ENCODE measurements at regions not wholly inside any gene's neighbourhood (a gene's known extent, or its start where the extent isn't known, plus 50 kb on each side); places are given as distances from the start of the nearest gene placed in this dataset.
A peak's percentile ranks its signal among the peaks of the same experiment; 100 is the strongest.

DNA sequence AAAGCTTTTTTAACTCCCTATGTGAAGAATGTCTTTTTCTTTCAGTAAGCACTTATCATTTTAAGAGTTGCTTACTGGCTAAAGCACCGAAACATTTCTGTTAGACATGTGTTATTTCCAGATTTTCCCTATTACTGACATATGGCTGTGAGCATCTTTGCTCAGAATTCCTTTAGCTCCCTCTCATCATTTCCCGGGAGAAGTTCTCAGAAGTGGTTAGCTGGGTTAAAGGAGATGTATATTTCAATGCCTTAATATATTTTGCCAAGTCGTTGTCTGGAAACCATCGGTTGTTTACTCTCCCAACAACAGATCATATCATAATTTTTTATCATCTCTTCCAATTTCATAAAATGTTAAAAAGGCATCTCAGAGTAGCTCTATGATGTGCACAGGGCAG lies 396.5 kb downstream of the OCA2 start:
- DNase-seq = no peak

DNA sequence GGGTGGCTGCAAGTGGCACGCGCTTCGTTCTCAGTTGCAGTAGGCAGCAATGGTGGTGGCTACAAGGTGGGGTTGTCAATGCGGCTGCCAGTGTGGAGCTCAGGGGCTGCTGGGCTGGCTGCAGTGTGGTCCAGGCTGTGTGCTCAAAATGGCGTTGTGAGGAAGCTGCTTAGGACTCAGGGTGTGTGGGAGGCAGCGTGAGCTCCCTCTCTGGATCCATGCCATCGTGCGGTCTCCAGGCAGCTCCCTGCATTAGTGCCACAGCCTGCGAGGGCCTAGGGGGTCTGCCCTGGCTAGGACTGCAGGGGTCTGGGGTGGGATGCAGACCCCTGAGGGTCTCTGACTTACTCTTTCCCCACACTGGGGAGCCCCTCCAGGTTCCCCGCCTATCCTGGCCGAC lies 397.2 kb downstream of the OCA2 start:
- no peak for DNase-seq

DNA sequence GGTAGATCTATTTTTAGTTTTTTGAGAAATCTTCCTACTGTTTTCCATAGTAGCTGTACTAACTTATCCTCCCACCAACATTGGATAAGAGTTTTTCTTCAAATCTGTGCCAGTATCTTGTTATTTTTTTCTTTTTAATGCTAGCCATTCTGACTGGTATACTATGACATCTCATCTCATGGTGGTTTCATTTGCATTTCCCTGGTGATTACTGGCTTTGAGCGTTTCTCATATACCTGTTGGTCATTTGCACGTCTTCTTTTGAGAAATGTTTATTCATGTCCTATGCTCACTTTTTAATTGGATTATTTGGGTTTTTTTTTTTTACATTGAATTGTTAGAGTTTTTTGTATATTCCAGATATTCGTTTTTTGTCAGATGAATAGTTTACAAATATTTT lies 398.1 kb downstream of the OCA2 start:
- DNase-seq = no peak

DNA sequence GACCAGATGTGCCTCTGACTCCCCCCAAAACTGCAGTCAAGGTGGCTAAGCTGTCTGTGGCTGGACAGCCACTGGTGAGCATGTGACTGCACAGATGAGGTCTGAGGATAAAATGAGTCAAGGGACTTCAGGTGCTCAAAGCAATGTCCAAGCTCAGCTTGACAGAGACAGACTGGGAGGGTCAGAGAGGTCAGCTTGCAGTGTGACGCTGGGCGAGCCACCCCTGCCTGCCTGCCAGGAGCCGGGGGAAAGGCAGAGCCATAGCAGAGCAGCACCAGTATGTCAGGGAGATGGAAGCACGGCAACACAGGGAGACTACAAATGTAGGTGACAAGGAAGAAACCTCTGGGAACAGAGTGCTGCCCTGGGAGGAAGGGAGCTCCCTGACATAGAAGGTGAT lies 399.4 kb downstream of the OCA2 start:
- DNase-seq = no peak

DNA sequence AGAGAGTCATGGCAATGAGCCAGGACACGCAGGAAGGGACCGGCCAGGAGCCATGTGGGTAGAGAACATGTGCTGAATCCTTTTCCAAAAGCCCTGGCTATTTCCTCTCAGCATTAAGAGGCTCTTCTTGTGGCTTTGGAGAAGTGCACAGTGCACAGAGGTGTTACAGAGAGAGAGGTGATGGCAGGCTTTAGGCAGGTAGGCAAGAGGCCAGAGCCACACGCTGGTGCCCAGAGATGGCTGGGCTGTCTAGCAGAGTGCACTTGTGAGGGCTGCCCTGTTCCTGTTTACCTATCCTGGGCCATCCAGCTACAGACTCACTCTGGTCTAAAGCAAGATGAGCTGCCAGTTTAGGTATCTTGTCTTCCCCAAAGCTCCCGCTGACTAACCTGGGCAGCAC lies 402.6 kb downstream of the OCA2 start:
- no peak for DNase-seq

DNA sequence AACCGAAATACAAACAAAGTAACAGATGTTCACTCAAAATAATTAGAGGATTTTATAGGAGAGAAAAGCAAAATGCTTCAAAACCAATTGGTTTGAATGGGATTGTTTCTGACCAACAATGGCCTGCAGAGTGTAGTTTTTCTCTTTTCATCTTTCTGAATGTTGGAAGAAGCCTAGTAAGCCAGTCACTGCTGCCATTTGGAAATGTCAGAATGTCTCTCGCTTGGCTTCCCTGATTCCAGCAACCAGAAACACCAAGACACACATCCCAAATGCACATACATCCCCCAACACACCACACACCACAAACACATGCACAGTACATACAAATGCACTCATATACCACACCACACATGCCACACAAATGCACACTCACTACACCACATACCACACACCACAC lies 403.4 kb downstream of the OCA2 start:
- no peak for DNase-seq

DNA sequence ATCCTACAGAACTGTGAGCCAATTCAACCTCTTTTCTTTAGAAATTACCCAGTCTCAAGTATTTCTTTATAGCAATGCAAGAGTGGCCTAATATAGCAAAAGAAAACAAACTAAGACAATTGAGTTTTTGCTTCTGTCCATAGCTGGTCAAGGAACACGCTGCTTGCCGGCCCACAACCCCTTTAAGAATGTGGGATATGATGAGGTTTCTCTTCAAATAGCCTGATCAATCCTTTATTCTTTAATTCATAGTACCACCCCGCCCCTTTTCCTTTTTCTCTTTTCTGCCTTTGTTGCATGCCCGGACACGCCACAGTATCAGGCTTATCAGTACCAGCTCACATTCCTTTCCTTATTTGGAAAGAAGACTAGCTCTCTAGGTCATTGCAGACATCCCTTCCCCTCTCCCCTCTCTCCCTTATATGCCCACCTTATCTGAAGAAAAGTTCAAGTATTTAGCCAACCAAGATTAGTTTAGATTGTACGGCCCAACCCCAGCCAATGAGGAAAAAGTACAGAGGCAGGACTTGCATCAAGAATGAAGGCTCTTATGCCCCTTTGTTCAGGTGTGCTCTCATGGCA lies 404.5 kb downstream of the OCA2 start:
- DNase-seq = no peak

DNA sequence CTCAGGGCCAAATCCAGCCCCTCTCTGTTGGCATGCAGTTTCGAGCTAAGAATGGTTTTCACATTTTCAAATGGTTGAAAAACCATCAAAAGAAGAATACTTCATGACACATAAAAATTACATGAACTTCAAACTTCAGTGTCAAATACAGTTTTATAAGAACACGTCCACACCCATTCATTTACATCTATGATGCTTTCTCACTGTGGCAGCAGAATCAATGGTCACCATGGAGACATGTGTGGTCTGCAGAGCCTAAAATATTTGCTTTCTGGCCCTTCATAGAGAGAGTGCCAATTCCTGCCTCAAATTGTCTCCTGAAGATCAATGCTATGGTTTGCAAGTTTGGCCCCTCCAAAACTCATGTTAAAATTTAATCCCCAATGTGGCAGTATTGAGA lies 405.8 kb downstream of the OCA2 start:
- no peak for DNase-seq

DNA sequence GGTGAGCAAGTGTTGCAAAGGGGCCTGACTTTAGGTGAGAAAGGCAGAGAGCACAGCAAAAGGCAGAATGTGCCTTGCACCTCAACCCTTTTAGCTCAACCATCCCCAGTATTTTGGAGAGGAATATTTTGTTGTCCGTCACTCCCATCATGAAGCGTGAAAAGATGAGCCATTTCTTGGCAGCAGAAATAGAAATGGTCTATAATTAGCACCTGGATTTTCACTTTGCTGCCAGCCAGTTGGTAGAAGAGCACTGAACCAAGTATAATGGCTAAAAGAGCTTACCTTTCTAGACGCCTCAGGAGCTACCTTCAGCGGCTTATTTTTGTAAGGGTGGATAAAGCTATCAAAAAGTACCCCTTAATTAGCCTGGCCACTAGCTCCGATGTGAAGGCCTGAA lies 406.7 kb downstream of the OCA2 start:
- DNase-seq = no peak

DNA sequence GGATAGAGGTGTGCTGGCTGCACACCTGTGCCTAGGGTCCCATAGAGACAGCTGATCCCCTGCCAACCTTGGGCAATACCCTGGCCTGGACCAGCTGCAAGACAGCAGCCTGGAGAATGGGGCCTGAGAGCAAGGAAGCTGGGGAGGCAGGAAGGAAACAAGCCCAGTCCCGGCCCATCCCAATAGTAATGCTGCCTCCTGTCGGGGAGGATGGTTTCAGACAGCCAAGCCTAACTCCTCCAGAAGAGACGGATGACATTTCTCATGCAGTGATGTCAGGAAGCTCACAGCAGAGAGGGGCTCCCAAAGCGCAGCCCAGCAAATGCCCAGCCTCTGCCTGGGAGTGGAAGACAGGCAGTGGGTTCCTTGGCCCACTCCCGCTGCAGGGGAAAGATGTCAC lies 408.8 kb downstream of the OCA2 start:
- no peak for DNase-seq

DNA sequence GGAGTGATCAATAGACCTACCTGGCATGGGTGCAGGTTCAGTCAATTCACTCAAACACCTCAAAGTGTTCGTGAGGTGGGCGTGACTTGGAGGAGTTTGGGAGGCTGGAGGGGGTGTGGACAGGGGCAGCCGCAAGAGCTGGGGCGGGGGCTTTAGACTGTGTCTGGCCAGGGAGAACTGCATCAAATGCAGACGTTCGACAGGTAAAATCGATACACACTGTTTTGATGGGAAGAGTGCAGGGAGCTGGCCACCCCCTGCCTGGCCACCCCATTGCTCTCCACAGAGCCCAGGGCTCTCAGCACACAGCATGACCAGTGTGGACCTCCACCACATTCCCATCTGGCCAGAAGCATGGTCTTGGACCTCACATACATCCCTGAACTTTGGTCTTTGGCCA lies 412.1 kb downstream of the OCA2 start:
- DNase-seq = no peak

DNA sequence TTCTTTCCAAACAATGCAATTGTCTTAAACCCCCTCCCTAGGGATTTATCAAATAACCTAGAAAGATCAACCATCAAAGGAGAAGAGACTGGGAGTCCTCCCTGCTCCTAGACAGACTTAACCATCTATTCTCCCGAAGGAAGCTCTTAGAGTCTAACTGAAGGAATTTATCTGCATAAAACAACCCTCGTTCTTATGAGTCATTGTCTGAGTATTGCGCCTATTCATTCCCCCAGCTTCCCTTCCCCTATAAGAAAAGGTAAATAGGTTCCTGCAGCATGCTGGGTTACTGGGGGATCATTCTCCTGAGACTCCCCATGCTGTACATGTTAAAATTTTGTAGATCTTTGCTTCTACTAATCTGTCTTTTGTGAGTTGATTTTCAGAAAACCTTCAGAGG lies 412.7 kb downstream of the OCA2 start:
- DNase-seq = no peak

DNA sequence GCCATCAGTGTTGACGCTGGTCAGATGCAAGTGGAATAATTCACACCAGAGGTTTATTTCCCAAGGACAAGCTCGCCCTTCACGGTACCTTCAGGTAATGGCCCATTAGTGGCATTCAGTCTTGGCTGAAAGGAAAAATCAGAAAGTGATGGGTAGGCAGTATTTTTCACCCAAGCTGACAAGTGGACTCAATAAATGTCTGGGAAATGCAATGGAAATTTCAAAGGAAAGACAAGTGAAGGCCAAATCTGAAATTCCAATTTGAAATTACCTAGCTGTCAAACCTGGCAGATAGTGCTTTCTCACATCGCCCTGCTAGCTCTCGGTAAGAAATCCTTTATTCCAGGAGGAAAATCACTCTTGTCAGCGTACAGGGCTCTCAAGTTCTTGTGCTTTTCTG lies 413.5 kb downstream of the OCA2 start:
- no peak for DNase-seq

DNA sequence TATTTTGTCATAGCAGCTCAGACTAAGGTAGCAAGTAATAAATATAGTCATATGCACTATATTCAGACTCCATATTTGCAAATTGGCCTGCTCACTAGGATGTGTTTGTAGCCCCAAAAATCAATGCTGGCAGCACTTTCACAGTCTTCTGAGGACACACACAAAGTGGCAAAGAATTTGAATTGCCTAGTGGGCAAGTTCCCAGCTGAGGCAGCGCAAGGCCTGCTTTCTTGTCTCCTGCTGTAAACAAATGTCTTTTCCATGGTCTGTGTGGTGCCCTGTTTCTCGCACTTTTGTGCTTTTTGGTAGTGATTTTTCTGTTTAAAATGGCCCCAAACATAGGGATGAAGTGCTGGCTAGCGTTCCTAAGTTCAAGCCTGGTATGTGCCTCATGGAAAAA lies 416.0 kb downstream of the OCA2 start:
- DNase-seq = no peak

DNA sequence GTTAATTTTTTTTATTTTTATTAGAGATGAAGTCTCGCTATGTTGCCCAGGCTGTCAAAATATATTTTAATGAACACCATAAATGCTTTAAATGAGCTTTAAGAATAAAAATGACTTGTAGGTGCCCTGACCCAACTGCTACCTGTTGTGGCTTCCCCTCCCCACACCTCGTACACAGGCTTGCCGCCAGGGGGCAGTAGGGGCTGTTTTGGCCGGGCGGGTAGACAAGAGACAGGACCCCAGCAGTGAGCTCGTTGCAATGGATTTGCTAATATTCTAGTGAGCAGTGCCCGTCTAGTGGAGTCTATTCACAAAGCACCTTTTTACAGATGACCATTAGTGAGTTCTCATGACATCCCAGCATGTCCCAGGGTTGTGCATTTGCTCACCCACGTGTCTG lies 418.1 kb downstream of the OCA2 start:
- DNase-seq = peak; percentile 20

DNA sequence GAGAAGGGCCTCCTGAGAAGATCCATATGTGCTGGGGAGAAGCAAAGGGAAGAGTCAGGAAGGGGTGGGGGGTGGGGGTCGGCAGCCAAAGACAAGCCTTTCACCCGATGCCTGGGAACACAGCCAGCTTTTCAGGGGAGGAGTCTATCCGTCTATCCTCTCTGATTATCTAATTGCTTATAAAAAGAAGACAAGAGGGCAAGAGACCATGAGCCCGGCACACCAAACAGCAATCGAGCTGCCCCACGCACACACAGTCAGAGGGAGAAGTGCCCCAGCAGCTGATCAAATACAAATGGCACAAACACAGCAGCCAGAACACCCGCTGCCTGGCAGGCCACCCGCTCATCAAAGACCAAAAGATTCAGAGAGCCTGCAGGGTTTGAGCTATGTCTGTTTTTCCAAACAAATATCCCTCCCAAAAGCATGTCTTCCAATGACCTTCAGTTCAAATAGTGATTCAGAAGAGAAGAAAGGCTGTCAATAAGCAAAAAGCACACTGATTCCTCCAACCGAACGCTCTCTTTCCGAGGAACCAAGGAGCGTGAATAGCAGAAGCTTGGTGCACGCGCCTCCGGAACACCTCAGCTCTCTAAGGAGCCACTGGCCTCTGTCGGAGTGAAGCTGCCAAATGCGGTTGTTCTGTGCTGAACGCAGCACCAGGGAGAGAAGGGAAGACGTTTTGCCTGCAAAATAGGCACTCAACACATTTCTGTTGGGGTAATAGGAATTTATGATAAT lies 419.2 kb downstream of the OCA2 start:
- DNase-seq = no peak

DNA sequence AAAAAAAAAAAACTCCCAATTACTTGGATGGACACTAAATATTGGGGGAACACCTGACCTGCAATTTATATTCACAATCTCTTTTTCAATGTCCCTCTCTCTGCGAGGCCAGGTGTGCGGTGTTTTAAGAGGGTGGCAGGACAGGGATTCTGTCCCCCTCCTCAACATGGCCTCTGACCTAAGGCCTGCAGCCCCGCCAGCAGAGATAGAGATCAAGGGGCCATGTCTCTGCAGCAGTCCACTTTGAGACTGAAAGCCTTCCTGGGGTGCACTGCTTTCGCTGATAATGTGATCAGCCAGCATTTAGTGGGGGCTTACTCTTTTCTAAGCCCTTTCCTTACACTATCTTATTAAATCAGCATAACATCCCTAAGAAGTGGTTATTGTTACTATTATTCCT lies 419.9 kb downstream of the OCA2 start:
- DNase-seq = no peak

DNA sequence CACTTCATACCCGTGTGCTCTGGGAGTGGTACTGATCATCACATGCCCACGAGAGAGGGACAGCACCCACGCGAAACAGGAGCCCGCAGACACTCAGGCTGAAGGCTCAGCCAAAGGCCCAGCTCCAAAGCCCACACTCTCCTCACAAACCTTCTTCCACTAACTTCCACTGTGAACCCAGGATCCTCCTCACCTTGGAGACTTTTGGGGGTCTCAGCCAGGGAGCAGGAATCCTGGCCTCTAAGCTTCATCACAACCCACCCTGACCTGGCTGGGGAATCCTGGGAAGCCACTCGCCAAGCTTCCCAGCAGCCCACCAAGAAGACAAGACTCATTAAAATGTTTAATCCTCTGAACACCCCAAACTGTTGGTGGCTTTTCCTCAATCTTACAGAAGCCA lies 421.2 kb downstream of the OCA2 start:
- no peak for DNase-seq

DNA sequence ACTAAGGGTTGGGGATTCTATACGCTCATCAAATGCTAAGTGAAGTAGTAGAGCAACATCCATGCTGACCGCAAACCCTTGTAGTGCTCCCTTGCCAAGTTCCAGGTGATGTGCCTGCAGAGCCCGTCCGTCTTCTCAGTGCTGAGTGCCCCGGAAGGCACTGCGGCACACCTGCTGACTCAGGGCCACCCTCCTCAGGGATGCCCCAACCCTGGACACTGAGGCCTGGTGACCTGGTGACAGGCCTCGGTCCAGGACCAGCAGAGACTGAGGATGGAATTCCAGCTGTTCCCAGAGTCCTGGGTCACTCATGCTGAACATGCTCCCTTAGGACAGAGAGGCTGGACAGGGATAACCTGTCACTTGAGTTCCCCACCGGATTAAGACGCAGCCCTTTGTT lies 422.5 kb downstream of the OCA2 start:
- no peak for DNase-seq

DNA sequence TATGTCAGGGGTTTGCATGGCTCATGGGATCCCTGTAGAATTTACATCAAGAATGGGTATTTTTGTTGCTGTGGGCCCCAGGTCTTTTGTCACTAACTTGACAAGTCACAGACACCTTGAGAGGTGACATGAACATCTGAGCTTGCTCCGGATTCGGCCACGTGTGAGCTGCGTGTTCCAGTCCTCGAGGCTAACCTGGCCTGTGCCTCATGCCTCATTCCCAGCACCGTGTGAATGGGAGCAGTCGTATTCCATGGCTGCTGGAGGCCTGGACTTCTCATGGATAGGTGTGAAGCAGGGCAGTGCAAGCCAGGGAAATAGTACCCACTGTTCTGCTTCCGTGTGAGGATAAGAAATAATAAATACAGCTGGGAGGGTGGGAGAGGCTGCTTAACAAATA lies 423.5 kb downstream of the OCA2 start:
- no peak for DNase-seq

DNA sequence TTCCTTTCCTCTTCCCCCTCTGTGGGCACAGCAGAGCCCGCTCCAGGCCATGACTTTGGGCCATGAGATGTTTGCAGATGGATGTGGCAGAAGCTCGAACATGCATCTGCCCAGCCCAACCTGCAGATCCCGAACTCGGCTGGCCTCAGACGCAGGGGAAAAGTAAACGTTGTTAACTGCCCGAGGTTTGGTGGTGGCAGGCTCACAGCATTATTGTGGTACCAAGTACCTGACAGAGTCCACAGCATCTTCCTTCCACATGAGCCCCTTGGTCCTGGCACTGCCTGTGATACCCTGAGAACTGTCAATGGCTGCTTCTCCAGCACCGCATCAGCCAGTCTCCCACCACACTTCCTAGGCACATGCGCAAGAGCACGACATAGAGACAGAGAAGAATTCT lies 424.3 kb downstream of the OCA2 start:
- no peak for DNase-seq

DNA sequence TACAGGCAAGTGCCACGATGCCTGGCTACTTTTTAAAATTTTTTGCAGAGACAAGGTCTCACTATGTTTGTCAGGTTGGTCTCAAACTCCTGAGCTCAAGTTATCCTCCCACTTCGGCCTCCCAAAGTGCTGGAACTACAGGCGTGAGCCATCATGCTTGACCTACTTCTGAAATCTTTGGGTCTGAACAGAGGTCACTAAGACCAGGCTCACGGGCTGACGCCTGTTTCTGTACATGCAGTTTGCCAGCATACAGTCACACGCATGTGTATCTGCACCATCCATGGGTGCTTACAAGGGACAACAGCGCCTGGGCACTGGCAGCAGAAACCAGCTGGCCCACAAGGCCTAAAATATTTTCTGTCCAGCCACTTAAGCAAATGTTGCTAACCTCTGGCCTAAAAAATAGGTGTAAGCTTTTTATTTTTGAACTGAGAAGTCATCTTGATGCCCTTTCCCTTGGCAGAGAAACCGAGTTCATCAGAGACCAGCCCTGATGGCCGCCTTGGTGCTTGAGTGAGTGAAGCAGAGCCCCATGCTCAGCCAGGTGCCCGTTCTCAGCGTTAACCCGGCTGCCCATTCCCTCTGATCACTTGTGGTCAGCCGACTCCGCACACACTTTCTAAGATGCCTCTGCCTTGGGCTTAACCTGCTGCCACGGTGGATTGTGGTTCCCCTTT lies 425.2 kb downstream of the OCA2 start:
- no peak for DNase-seq

DNA sequence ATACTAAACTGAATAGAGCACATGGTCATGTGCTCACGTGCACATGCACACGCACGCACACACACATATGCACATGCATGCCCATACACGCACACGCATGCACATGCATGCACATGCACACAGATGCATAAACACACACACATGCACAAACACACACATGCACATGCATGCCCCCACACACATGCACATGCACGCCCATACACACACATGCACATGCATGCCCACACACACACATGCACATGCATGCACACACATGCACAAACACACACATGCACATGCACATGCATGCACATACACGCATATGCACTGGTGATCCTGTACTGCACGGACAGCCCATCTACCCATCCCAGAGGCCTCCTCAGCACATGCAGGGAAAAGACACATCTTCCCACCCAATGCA lies 426.6 kb downstream of the OCA2 start:
- no peak for DNase-seq

DNA sequence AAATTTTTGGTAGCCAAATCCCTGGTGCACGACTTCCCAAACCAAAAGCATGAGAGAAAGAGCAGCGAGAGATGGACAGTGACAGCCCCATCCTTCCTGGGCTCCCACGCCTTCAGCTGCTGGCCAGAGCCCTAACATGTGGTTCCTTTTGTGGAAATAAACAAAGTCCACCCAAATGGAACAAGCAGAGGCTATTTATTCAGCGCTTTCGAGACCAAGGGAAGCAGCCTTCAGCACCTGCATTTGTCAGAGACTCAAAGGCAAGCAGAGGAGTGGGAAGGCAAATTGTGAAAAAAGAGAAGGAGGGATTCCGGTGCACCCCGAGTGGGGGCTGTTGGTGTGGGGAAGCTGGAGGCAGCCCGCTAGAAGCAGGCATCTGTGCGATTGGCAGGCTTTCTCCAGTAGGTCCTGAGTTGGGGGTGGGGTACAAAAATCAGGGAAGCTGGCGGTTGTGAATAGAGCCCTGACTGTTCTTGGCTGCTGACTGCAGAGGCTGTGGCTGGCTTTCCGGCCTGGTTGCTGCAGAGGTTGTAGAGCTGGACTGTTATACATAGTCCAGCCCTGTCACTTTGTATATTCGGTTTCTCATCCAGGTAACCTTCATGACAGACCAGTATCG lies 427.2 kb downstream of the OCA2 start:
- no peak for DNase-seq

All from activated CD4-positive, alpha-beta T cell treated with anti-CD3 and anti-CD28 coated beads, Interleukin-10, Interleukin-2, amounts not matched to agents 100 ng/mL and 50 ng/mL, durations not matched to agents 16 hours and 8 hours (primary cell).